ENCODE measurements at regions not wholly inside any gene's neighbourhood (a gene's known extent, or its start where the extent isn't known, plus 50 kb on each side); places are given as distances from the start of the nearest gene placed in this dataset.
A peak's percentile ranks its signal among the peaks of the same experiment; 100 is the strongest.

- no peaks in the 10 kb centered on the region for H3K27me3 ChIP-seq (ENCODE audit: control insufficient read depth in 2 of 2, insufficient read depth in 2 of 2, low read length in 2 of 2)
- POLR2A ChIA-PET: interaction anchor here (0.7 kb wide), 1 partner anchor 32 kb away, joined by 4 read pairs; no protein-coding TSS in a partner anchor
- Mint-ChIP-seq H3K27me3 (peaks cover 0 to 14% (median 7%) of the 10 kb centered on the region in 5 donors), H3K4me3 (no peak overlapping the region), H3K36me3 (no peaks in the 10 kb centered on the region), H3K27ac (no peak overlapping the region), H3K9me3 (peaks cover 0 to 6% (median 0%) of the 10 kb centered on the region in 11 donors), H3K4me1 (no peaks in the 10 kb centered on the region)
- no peaks in the 10 kb centered on the region for H3K9me3 ChIP-seq (ENCODE audit: control insufficient read depth in 2 of 3, low read length in 3 of 3)
- no peaks in the 10 kb centered on the region for H3K36me3 ChIP-seq (ENCODE audit: control insufficient read depth in 2 of 3, insufficient read depth in 3 of 3, low read length in 3 of 3)
- ATAC-seq (no peak), DNase-seq (no peak)
- no peaks in the 10 kb centered on the region for H3K4me1 ChIP-seq (ENCODE audit: control insufficient read depth in 2 of 2, insufficient read depth in 2 of 2, low read length in 2 of 2)
- no peak overlapping the region for H3K27ac ChIP-seq (ENCODE audit: low read depth, low read length)
- CTCF ChIA-PET: no interaction called here
- intact Hi-C loops (cut with micrococcal nuclease): no loop called here
- H3K4me3 ChIP-seq (ENCODE audit: low read length): no peak overlapping the region
Observed at GRCh38 chr11:127445476-127445875, 444.9 kb upstream of the KIRREL3 start.

DNA sequence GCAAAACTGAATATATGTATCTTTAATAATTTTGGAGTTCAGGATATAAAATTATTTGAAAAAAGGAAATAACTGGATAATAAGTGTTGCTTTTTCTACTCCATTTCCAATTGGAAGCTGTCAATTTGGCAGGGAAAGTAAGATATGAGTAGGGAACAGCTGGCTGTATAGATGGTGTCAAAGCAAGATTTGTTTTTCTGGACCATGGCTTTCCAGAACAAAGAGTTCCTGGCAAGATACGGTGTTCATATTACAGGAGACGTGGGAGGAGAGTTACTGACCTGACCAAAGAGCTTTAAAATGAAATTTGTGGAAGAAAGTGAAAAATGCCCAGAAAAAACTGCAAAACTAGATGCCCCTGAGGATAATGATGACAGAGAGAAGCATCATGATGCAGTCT is 442.7 kb upstream of the KIRREL3 start:
- ATAC-seq (no peak), DNase-seq (no peak)
- H3K27me3 Mint-ChIP-seq: peaks cover 2 to 25% (median 7%) of the 10 kb centered on the region in 5 donors
- intact Hi-C loops (cut with micrococcal nuclease): no loop called here
- Histone ChIP-seq H3K27ac (ENCODE audit: low read depth, low read length) (no peak overlapping the region), H3K4me3 (ENCODE audit: low read length) (no peak overlapping the region), H3K4me1 (ENCODE audit: control insufficient read depth in 2 of 2, insufficient read depth in 2 of 2, low read length in 2 of 2) (no peaks in the 10 kb centered on the region), H3K9me3 (ENCODE audit: control insufficient read depth in 2 of 3, low read length in 3 of 3) (no peaks in the 10 kb centered on the region), H3K36me3 (ENCODE audit: control insufficient read depth in 2 of 3, insufficient read depth in 3 of 3, low read length in 3 of 3) (no peaks in the 10 kb centered on the region), H3K27me3 (ENCODE audit: control insufficient read depth in 2 of 2, insufficient read depth in 2 of 2, low read length in 2 of 2) (no peaks in the 10 kb centered on the region)
- ChIA-PET CTCF (no interaction called here), POLR2A (no interaction called here)
- H3K4me3 Mint-ChIP-seq: no peak overlapping the region
- no peaks in the 10 kb centered on the region for H3K36me3 Mint-ChIP-seq
- no peak overlapping the region for H3K27ac Mint-ChIP-seq
- peaks cover 0 to 7% (median 0%) of the 10 kb centered on the region in 11 donors for H3K9me3 Mint-ChIP-seq
- no peaks in the 10 kb centered on the region for H3K4me1 Mint-ChIP-seq

DNA sequence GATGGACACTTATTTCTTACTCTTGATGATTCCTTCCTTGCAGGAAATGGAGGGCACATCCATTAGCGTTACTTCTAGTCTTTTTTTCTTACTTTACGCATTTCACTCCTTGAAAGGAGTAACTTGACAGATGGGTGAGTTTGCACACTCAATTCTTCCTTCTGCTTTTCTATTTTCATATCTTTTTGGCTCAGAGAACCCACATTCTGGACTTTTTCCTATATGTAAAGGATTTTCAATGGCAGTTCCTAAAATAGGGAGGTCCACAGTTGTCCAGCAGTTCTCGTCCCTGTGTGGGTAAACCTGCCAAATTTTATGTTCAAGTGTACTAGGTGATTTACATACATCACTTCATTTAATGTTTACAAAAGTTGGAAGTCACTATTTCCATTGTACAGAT is 440.0 kb upstream of the KIRREL3 start:
- no peak for DNase-seq
- Histone ChIP-seq H3K27me3 (ENCODE audit: control insufficient read depth in 2 of 2, insufficient read depth in 2 of 2, low read length in 2 of 2) (no peaks in the 10 kb centered on the region), H3K4me1 (ENCODE audit: control insufficient read depth in 2 of 2, insufficient read depth in 2 of 2, low read length in 2 of 2) (no peaks in the 10 kb centered on the region), H3K36me3 (ENCODE audit: control insufficient read depth in 2 of 3, insufficient read depth in 3 of 3, low read length in 3 of 3) (no peaks in the 10 kb centered on the region), H3K9me3 (ENCODE audit: control insufficient read depth in 2 of 3, low read length in 3 of 3) (no peaks in the 10 kb centered on the region), H3K27ac (ENCODE audit: low read depth, low read length) (no peak overlapping the region), H3K4me3 (ENCODE audit: low read length) (no peak overlapping the region)
- no peak for ATAC-seq
- Mint-ChIP-seq H3K36me3 (no peaks in the 10 kb centered on the region), H3K27ac (no peak overlapping the region), H3K4me1 (no peaks in the 10 kb centered on the region), H3K27me3 (peaks cover 0 to 18% (median 3%) of the 10 kb centered on the region in 5 donors), H3K4me3 (peak overlapping the region in 1 of 10 donors; percentile 8), H3K9me3 (peaks cover 0 to 6% (median 0%) of the 10 kb centered on the region in 11 donors)
- intact Hi-C loops (cut with micrococcal nuclease): no loop called here
- POLR2A ChIA-PET: no interaction called here
- CTCF ChIA-PET: no interaction called here

DNA sequence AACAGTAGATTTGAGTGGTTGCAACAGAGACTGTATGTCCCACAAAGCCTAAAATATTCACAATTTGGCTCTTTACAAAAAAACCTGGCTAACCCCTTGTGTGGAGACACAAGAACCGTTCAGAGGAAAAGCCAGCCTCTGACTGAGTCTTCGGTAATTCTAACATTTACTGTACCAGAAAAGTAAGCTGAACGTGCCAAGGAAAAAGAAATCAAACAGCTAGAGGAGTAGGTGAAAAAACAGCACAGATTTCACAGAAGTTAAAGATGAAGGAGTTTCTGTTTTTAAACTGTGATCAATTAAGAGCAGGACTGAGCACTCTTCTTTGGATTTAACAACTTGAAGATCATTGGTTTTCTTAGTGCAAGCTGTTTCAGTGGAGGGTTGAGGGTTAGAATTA is 424.7 kb upstream of the KIRREL3 start:
- H3K27ac Mint-ChIP-seq: no peak overlapping the region
- H3K4me1 Mint-ChIP-seq: no peaks in the 10 kb centered on the region
- Histone ChIP-seq H3K36me3 (ENCODE audit: control insufficient read depth in 2 of 3, insufficient read depth in 3 of 3, low read length in 3 of 3) (no peaks in the 10 kb centered on the region), H3K4me3 (ENCODE audit: low read length) (no peak overlapping the region), H3K27ac (ENCODE audit: low read depth, low read length) (no peak overlapping the region), H3K4me1 (ENCODE audit: control insufficient read depth in 2 of 2, insufficient read depth in 2 of 2, low read length in 2 of 2) (no peaks in the 10 kb centered on the region), H3K27me3 (ENCODE audit: control insufficient read depth in 2 of 2, insufficient read depth in 2 of 2, low read length in 2 of 2) (no peaks in the 10 kb centered on the region), H3K9me3 (ENCODE audit: control insufficient read depth in 2 of 3, low read length in 3 of 3) (no peaks in the 10 kb centered on the region)
- POLR2A ChIA-PET: no interaction called here
- intact Hi-C loops (cut with micrococcal nuclease): no loop called here
- H3K36me3 Mint-ChIP-seq: no peaks in the 10 kb centered on the region
- no peak for ATAC-seq
- CTCF ChIA-PET: no interaction called here
- DNase-seq: no peak
- peaks cover 0 to 4% (median 0%) of the 10 kb centered on the region in 5 donors for H3K27me3 Mint-ChIP-seq
- peaks cover 0 to 7% (median 0%) of the 10 kb centered on the region in 11 donors for H3K9me3 Mint-ChIP-seq
- H3K4me3 Mint-ChIP-seq: no peak overlapping the region

- no peak for DNase-seq
- H3K27ac ChIP-seq (ENCODE audit: low read depth, low read length): no peak overlapping the region
- H3K27ac Mint-ChIP-seq: no peak overlapping the region
- no peaks in the 10 kb centered on the region for H3K4me1 Mint-ChIP-seq
- no peaks in the 10 kb centered on the region for H3K4me1 ChIP-seq (ENCODE audit: control insufficient read depth in 2 of 2, insufficient read depth in 2 of 2, low read length in 2 of 2)
- intact Hi-C loops (cut with micrococcal nuclease): no loop called here
- H3K9me3 ChIP-seq (ENCODE audit: control insufficient read depth in 2 of 3, low read length in 3 of 3): no peaks in the 10 kb centered on the region
- H3K9me3 Mint-ChIP-seq: peaks cover 0 to 7% (median 0%) of the 10 kb centered on the region in 11 donors
- no peaks in the 10 kb centered on the region for H3K27me3 ChIP-seq (ENCODE audit: control insufficient read depth in 2 of 2, insufficient read depth in 2 of 2, low read length in 2 of 2)
- H3K4me3 Mint-ChIP-seq: no peak overlapping the region
- no peak overlapping the region for H3K4me3 ChIP-seq (ENCODE audit: low read length)
- ATAC-seq: no peak
- peaks cover 0 to 4% (median 0%) of the 10 kb centered on the region in 5 donors for H3K27me3 Mint-ChIP-seq
- CTCF ChIA-PET: no interaction called here
- POLR2A ChIA-PET: no interaction called here
- no peaks in the 10 kb centered on the region for H3K36me3 ChIP-seq (ENCODE audit: control insufficient read depth in 2 of 3, insufficient read depth in 3 of 3, low read length in 3 of 3)
- no peaks in the 10 kb centered on the region for H3K36me3 Mint-ChIP-seq
Observed at GRCh38 chr11:127424661-127425060, 424.1 kb upstream of the KIRREL3 start.

DNA sequence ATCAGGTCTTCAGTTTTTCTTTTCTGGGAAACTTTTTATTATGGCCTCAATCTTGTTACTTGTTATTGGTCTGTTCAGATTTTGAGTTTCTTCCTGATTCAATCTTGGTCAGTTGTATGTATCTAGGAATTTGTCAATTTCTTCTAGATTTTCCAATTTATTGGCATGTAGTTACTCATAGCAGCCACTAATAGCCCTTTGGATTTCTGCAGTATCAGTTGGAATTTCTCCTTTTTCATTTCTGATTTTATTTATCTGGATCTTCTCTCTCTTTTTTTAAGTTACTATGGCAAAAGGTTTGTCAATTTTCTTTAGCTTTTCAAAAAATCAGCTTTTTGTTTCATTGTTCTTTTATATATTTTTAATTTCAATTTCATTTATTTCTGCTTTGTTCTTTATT is 419.6 kb upstream of the KIRREL3 start:
- ATAC-seq (no peak), DNase-seq (no peak)
- Histone ChIP-seq H3K36me3 (ENCODE audit: control insufficient read depth in 2 of 3, insufficient read depth in 3 of 3, low read length in 3 of 3) (no peaks in the 10 kb centered on the region), H3K9me3 (ENCODE audit: control insufficient read depth in 2 of 3, low read length in 3 of 3) (no peaks in the 10 kb centered on the region), H3K27ac (ENCODE audit: low read depth, low read length) (no peak overlapping the region), H3K4me3 (ENCODE audit: low read length) (no peak overlapping the region), H3K4me1 (ENCODE audit: control insufficient read depth in 2 of 2, insufficient read depth in 2 of 2, low read length in 2 of 2) (no peaks in the 10 kb centered on the region), H3K27me3 (ENCODE audit: control insufficient read depth in 2 of 2, insufficient read depth in 2 of 2, low read length in 2 of 2) (no peaks in the 10 kb centered on the region)
- no peak overlapping the region for H3K27ac Mint-ChIP-seq
- H3K4me1 Mint-ChIP-seq: no peaks in the 10 kb centered on the region
- intact Hi-C loops (cut with micrococcal nuclease): no loop called here
- no peak overlapping the region for H3K4me3 Mint-ChIP-seq
- no peaks in the 10 kb centered on the region for H3K36me3 Mint-ChIP-seq
- peaks cover 0 to 7% (median 0%) of the 10 kb centered on the region in 11 donors for H3K9me3 Mint-ChIP-seq
- ChIA-PET POLR2A (no interaction called here), CTCF (no interaction called here)
- peaks cover 0 to 4% (median 0%) of the 10 kb centered on the region in 5 donors for H3K27me3 Mint-ChIP-seq

DNA sequence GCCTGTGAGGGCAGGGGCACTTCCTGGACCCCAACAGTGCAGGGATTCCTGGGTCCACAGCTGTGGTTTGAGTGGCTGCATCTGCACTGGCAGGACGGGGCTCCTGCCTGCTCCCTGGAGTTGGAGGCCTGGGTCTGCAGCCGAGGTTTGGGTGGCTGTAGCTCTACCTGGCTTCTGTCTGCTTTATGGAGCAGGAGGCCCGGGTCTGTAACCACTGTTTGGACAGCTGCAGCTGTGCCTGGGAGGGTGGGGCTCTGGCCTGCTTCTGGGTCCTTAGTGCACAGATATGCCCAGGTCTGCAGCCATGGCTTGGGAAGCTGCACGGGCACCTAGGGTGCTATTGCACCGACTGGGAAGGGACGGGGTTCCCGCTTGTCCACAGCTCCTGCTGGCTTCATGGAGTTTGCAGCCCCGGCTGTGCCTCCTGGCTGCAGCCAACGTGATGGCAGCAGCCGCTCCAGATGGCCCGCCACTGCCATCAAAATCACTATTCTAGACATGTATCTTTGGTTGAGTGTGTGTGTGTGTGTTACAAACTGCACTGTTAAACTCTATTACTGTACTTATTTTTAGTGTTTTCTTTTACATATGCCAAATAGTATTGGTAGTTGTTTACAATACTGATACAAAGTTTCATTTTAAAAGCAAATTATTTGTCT is 412.3 kb upstream of the KIRREL3 start:
- no peak overlapping the region for H3K4me3 Mint-ChIP-seq
- CTCF ChIA-PET: no interaction called here
- peaks cover 0 to 5% (median 0%) of the 10 kb centered on the region in 5 donors for H3K36me3 Mint-ChIP-seq
- peaks cover 4 to 21% (median 12%) of the 10 kb centered on the region in 11 donors for H3K9me3 Mint-ChIP-seq
- no peaks in the 10 kb centered on the region for H3K4me1 ChIP-seq (ENCODE audit: control insufficient read depth in 2 of 2, insufficient read depth in 2 of 2, low read length in 2 of 2)
- POLR2A ChIA-PET: no interaction called here
- H3K27ac Mint-ChIP-seq: no peak overlapping the region
- DNase-seq (no peak), ATAC-seq (no peak)
- no peaks in the 10 kb centered on the region for H3K27me3 ChIP-seq (ENCODE audit: control insufficient read depth in 2 of 2, insufficient read depth in 2 of 2, low read length in 2 of 2)
- H3K4me3 ChIP-seq (ENCODE audit: low read length): no peak overlapping the region
- no peaks in the 10 kb centered on the region for H3K27me3 Mint-ChIP-seq
- no peaks in the 10 kb centered on the region for H3K4me1 Mint-ChIP-seq
- intact Hi-C loops (cut with micrococcal nuclease): no loop called here
- no peaks in the 10 kb centered on the region for H3K36me3 ChIP-seq (ENCODE audit: control insufficient read depth in 2 of 3, insufficient read depth in 3 of 3, low read length in 3 of 3)
- no peak overlapping the region for H3K27ac ChIP-seq (ENCODE audit: low read depth, low read length)
- H3K9me3 ChIP-seq (ENCODE audit: control insufficient read depth in 2 of 3, low read length in 3 of 3): peaks cover 0 to 4% (median 0%) of the 10 kb centered on the region in 3 experiments

Measured in naive thymus-derived CD4-positive, alpha-beta T cell (primary cell).